Breast epithelium (tissue), 4 donors: ENCODE measurements at regions not wholly inside any gene's neighbourhood (a gene's known extent, or its start where the extent isn't known, plus 50 kb on each side); places are given as distances from the start of the nearest gene placed in this dataset.
"Not testable (repeated sequence)": the region's sequence is repeated elsewhere in the genome, so short reads cannot be mapped to it uniquely, and the experiment has no call there.

Source experiments
- DNase-seq, 2 donors: peaks; one replicate each; pipeline ENCODE4 v3.0.0-alpha.2; 2019; ENCODE audit warnings: low spot score in 2 of 2
- H3K27ac ChIP-seq, 2 donors: fragments of 200-600 bp; sonication (generic) in 1 of 2; one replicate each; pipeline ENCODE4 v1.5.1; 2016 to 2019; ENCODE audit warnings: mild to moderate bottlenecking in 1 of 2
- H3K27me3 ChIP-seq, 2 donors: fragments of 200-600 bp; sonication (generic) in 1 of 2; one replicate each; pipeline versions ENCODE4 v1.5.1 to v1.6.0; 2017 to 2019; ENCODE audit warnings: control low read depth in 1 of 2, mild to moderate bottlenecking in 1 of 2
- H3K36me3 ChIP-seq: fragments of 200-600 bp; one replicate; pipeline ENCODE4 v1.5.1; 2019
- H3K4me1 ChIP-seq, 2 donors: fragments of 200-600 bp; sonication (generic); one replicate each; pipeline ENCODE4 v1.5.1; 2016 to 2019; ENCODE audit warnings: control low read depth in 1 of 2
- H3K4me3 ChIP-seq, 3 donors: fragments of 200-600 bp; sonication (generic); 1 replicate in 2 of 3; 2 replicates in 1 of 3; pipeline ENCODE4 v1.5.1; 2016 to 2019; ENCODE audit warnings: mild to moderate bottlenecking in 3 of 3, moderate library complexity in 2 of 3
- H3K9me3 ChIP-seq, 2 donors: fragments of 200-600 bp; sonication (generic) in 1 of 2; one replicate each; pipeline ENCODE4 v1.5.1; 2016 to 2019; ENCODE audit warnings: control low read depth in 1 of 2
- CTCF ChIP-seq, 3 donors: fragments of 450-650 bp; IDR thresholded peaks; one replicate each; pipeline ENCODE4 v1.5.1; 2016 to 2017; ENCODE audit warnings: antibody characterized with exemption in 3 of 3, mild to moderate bottlenecking in 3 of 3, moderate library complexity in 3 of 3
- POLR2A ChIP-seq: fragments of 450-650 bp; IDR thresholded peaks from one replicate; pipeline ENCODE4 v1.6.1; 2016; ENCODE audit warnings: antibody characterized with exemption, mild to moderate bottlenecking, moderate library complexity
- POLR2AphosphoS5 ChIP-seq, 3 donors: sonication (generic); formaldehyde crosslinking; IDR thresholded peaks; one replicate each; pipeline ENCODE4 v1.6.1; 2017; ENCODE audit warnings: antibody characterized with exemption in 3 of 3
- intact Hi-C: fragments of 100-400 bp; cut with DNase I; formaldehyde crosslinking; loops from one replicate; pipeline ENCODE4 v1.15.1; 2023; ENCODE audit warnings: low total_unique reads

- TF ChIP-seq POLR2A = no peak
- no peak for DNase-seq
- intact Hi-C loops = no loop called here
- Histone ChIP-seq H3K9me3 (no peaks in the 10 kb centered on the region), H3K36me3 (no peaks in the 10 kb centered on the region), H3K4me1 (no peaks in the 10 kb centered on the region), H3K4me3 (no peak overlapping the region), H3K27ac (no peak overlapping the region), H3K27me3 (no peaks in the 10 kb centered on the region)
Measured at GRCh38 chr11:23217072-23217471, 356.8 kb upstream of the CCDC179 start.

GRCh38 chr11:23220086-23220485 lies 359.8 kb upstream of the CCDC179 start:
- DNase-seq, H3K4me1 ChIP-seq, H3K27me3 ChIP-seq, intact Hi-C loops, H3K4me3 ChIP-seq, H3K9me3 ChIP-seq, H3K36me3 ChIP-seq, H3K27ac ChIP-seq: not testable (repeated sequence)

- H3K27ac ChIP-seq = no peak overlapping the region
- DNase-seq = no peak
- no peak overlapping the region for H3K4me3 ChIP-seq
- H3K9me3 ChIP-seq = no peaks in the 10 kb centered on the region
- H3K27me3 ChIP-seq = no peaks in the 10 kb centered on the region
- intact Hi-C loops = no loop called here
- no peaks in the 10 kb centered on the region for H3K36me3 ChIP-seq
- H3K4me1 ChIP-seq = no peaks in the 10 kb centered on the region
- TF ChIP-seq POLR2A = no peak
- TF ChIP-seq POLR2AphosphoS5 (IDR thresholded peaks at IDR 0.05) = no peak
- TF ChIP-seq CTCF (IDR thresholded peaks at IDR 0.05) = no peak
Measured at GRCh38 chr11:23221366-23221765, 361.1 kb upstream of the CCDC179 start.

- no peak overlapping the region for H3K4me3 ChIP-seq
- DNase-seq = no peak
- TF ChIP-seq POLR2A = no peak
- TF ChIP-seq CTCF (IDR thresholded peaks at IDR 0.05) = no peak
- TF ChIP-seq POLR2AphosphoS5 (IDR thresholded peaks at IDR 0.05) = no peak
- intact Hi-C loops = no loop called here
- no peaks in the 10 kb centered on the region for H3K4me1 ChIP-seq
- no peaks in the 10 kb centered on the region for H3K36me3 ChIP-seq
- no peak overlapping the region for H3K27ac ChIP-seq
- H3K9me3 ChIP-seq = no peaks in the 10 kb centered on the region
- H3K27me3 ChIP-seq = no peaks in the 10 kb centered on the region
Measured at GRCh38 chr11:23226331-23227077, 366.2 kb upstream of the CCDC179 start.

- no peaks in the 10 kb centered on the region for H3K36me3 ChIP-seq
- intact Hi-C loops = no loop called here
- H3K27me3 ChIP-seq = no peaks in the 10 kb centered on the region
- H3K9me3 ChIP-seq = no peaks in the 10 kb centered on the region
- H3K27ac ChIP-seq = no peak overlapping the region
- no peak overlapping the region for H3K4me3 ChIP-seq
- TF ChIP-seq POLR2A (no peak), POLR2AphosphoS5 (IDR thresholded peaks at IDR 0.05) (no peak), CTCF (IDR thresholded peaks at IDR 0.05) (no peak)
- H3K4me1 ChIP-seq = no peaks in the 10 kb centered on the region
- no peak for DNase-seq
Measured at GRCh38 chr11:23227078-23227445, 366.8 kb upstream of the CCDC179 start.

GRCh38 chr11:23232652-23233051 lies 372.4 kb upstream of the CCDC179 start:
- peaks cover 3% of the 10 kb centered on the region for H3K36me3 ChIP-seq
- H3K4me1 ChIP-seq = no peaks in the 10 kb centered on the region
- TF ChIP-seq POLR2A (no peak), CTCF (IDR thresholded peaks at IDR 0.05) (no peak), POLR2AphosphoS5 (IDR thresholded peaks at IDR 0.05) (no peak)
- DNase-seq = no peak
- H3K4me3 ChIP-seq = no peak overlapping the region
- intact Hi-C loops = no loop called here
- H3K27ac ChIP-seq = no peak overlapping the region
- no peaks in the 10 kb centered on the region for H3K27me3 ChIP-seq
- no peaks in the 10 kb centered on the region for H3K9me3 ChIP-seq
